ENCODE measurements at regions not wholly inside any gene's neighbourhood (a gene's known extent, or its start where the extent isn't known, plus 50 kb on each side); places are given as distances from the start of the nearest gene placed in this dataset.
"Not testable (repeated sequence)": the region's sequence is repeated elsewhere in the genome, so short reads cannot be mapped to it uniquely, and the experiment has no call there.

- no peak for TF ChIP-seq POLR2A (IDR thresholded peaks at IDR 0.05; ENCODE audit: low read depth, low read length)
- no peak for TF ChIP-seq POLR2AphosphoS5 (IDR thresholded peaks at IDR 0.05; ENCODE audit: low read depth, low read length)
- no peak for TF ChIP-seq TAF1 (IDR thresholded peaks at IDR 0.05; ENCODE audit: borderline replicate concordance, low read depth, low read length)
- DNase-seq (ENCODE audit: insufficient read length) (no peak), FAIRE-seq (no peak)
Measured at GRCh38 chr4:181083757-181084361, 1159.3 kb upstream of the TENM3 start.

DNA sequence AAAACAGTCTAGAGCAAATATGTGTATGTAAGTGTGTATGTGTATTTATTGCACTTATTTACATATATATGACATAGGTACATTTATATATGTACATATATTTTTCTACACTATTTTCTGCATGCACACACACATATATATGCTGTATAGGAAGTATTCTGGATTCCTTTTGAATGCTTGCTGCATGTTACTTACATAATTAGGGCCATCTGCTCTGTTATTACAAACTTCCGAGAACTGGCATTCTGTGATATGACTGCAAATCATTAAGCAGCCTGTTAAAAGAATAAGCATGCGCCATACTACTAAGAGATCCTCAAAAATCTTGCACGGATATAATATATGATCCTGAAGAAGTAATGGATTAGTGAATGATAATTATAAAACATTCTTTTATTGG lies 1157.6 kb upstream of the TENM3 start:
- DNase-seq (ENCODE audit: insufficient read length), result no peak
- TF ChIP-seq POLR2AphosphoS5 (IDR thresholded peaks at IDR 0.05; ENCODE audit: low read depth, low read length) (no peak), TAF1 (IDR thresholded peaks at IDR 0.05; ENCODE audit: borderline replicate concordance, low read depth, low read length) (no peak), POLR2A (IDR thresholded peaks at IDR 0.05; ENCODE audit: low read depth, low read length) (no peak)
- FAIRE-seq, result no peak

- FAIRE-seq (no peak), DNase-seq (ENCODE audit: insufficient read length) (no peak)
- TF ChIP-seq POLR2AphosphoS5 (IDR thresholded peaks at IDR 0.05; ENCODE audit: low read depth, low read length) (no peak), POLR2A (IDR thresholded peaks at IDR 0.05; ENCODE audit: low read depth, low read length) (no peak), TAF1 (IDR thresholded peaks at IDR 0.05; ENCODE audit: borderline replicate concordance, low read depth, low read length) (no peak)
Measured at GRCh38 chr4:181105487-181105886, 1137.7 kb upstream of the TENM3 start.

DNA sequence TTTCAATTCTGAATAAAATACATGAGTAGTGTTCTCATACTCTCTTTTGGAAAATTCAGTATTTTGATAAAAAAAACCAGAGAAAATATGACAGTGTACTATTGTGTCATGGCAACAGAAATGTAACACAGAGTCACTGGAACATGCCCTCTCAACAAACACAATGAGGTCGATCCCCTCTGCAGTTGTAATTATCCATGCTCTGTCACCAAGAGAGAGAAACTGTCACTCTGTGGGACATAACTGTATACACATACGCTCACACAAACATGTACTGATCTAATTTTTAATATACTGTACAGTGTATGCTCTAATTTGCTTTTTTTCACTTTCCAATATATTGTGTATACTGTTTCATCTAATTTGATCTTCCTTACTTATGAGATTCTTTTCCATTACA lies 1136.8 kb upstream of the TENM3 start:
- no peak for FAIRE-seq
- no peak for DNase-seq (ENCODE audit: insufficient read length)
- TF ChIP-seq POLR2A (IDR thresholded peaks at IDR 0.05; ENCODE audit: low read depth, low read length) (no peak), POLR2AphosphoS5 (IDR thresholded peaks at IDR 0.05; ENCODE audit: low read depth, low read length) (no peak), TAF1 (IDR thresholded peaks at IDR 0.05; ENCODE audit: borderline replicate concordance, low read depth, low read length) (no peak)

- DNase-seq (ENCODE audit: insufficient read length), result no peak
- FAIRE-seq, result no peak
- TF ChIP-seq TAF1 (IDR thresholded peaks at IDR 0.05; ENCODE audit: borderline replicate concordance, low read depth, low read length), result no peak
- TF ChIP-seq POLR2AphosphoS5 (IDR thresholded peaks at IDR 0.05; ENCODE audit: low read depth, low read length), result no peak
- no peak for TF ChIP-seq POLR2A (IDR thresholded peaks at IDR 0.05; ENCODE audit: low read depth, low read length)
Measured at GRCh38 chr4:181108237-181108636, 1135.0 kb upstream of the TENM3 start.

- FAIRE-seq (no peak), DNase-seq (ENCODE audit: insufficient read length) (no peak)
- TF ChIP-seq TAF1 (IDR thresholded peaks at IDR 0.05; ENCODE audit: borderline replicate concordance, low read depth, low read length) (no peak), POLR2A (IDR thresholded peaks at IDR 0.05; ENCODE audit: low read depth, low read length) (no peak), POLR2AphosphoS5 (IDR thresholded peaks at IDR 0.05; ENCODE audit: low read depth, low read length) (no peak)
Measured at GRCh38 chr4:181119186-181119585, 1124.0 kb upstream of the TENM3 start.

GRCh38 chr4:181121733-181122132 lies 1121.5 kb upstream of the TENM3 start:
- FAIRE-seq, result no peak

GRCh38 chr4:181127171-181127570 lies 1116.0 kb upstream of the TENM3 start:
- FAIRE-seq, result no peak
- no peak for DNase-seq (ENCODE audit: insufficient read length)

More at GRCh38 chr4:181121733-181122132, 1121.5 kb upstream of the TENM3 start:
- no peak for DNase-seq (ENCODE audit: insufficient read length)
- TF ChIP-seq TAF1 (IDR thresholded peaks at IDR 0.05; ENCODE audit: borderline replicate concordance, low read depth, low read length) (no peak), POLR2A (IDR thresholded peaks at IDR 0.05; ENCODE audit: low read depth, low read length) (no peak), POLR2AphosphoS5 (IDR thresholded peaks at IDR 0.05; ENCODE audit: low read depth, low read length) (no peak)

GRCh38 chr4:181130317-181130716 lies 1112.9 kb upstream of the TENM3 start:
- FAIRE-seq; DNase-seq (ENCODE audit: insufficient read length): not testable (repeated sequence)

More at GRCh38 chr4:181127171-181127570, 1116.0 kb upstream of the TENM3 start:
- TF ChIP-seq POLR2AphosphoS5 (IDR thresholded peaks at IDR 0.05; ENCODE audit: low read depth, low read length) (no peak), TAF1 (IDR thresholded peaks at IDR 0.05; ENCODE audit: borderline replicate concordance, low read depth, low read length) (no peak), POLR2A (IDR thresholded peaks at IDR 0.05; ENCODE audit: low read depth, low read length) (no peak)

DNA sequence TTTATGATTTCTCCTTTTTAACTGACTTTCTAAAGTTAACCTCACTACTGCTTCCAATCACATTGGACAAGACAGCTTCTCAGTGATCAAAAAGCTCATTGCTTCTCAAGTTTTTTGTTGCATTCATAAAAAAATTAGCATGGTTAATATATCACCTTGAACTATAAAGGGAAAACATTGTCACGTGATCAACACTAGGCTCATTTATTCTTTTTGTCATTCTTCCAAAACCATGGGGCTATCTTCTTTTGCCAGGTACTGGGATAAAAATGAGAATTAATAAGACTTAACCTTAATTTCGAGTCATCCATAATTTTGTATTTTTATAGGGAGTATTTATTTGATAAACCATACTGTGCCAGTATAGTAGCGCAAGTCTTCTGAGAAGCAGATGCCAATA lies 1105.9 kb upstream of the TENM3 start:
- FAIRE-seq (no peak), DNase-seq (ENCODE audit: insufficient read length) (no peak)
- TF ChIP-seq POLR2AphosphoS5 (IDR thresholded peaks at IDR 0.05; ENCODE audit: low read depth, low read length) (no peak), POLR2A (IDR thresholded peaks at IDR 0.05; ENCODE audit: low read depth, low read length) (no peak), TAF1 (IDR thresholded peaks at IDR 0.05; ENCODE audit: borderline replicate concordance, low read depth, low read length) (no peak)

- TF ChIP-seq TAF1 (IDR thresholded peaks at IDR 0.05; ENCODE audit: borderline replicate concordance, low read depth, low read length) (no peak), POLR2AphosphoS5 (IDR thresholded peaks at IDR 0.05; ENCODE audit: low read depth, low read length) (no peak), POLR2A (IDR thresholded peaks at IDR 0.05; ENCODE audit: low read depth, low read length) (no peak)
- FAIRE-seq (no peak), DNase-seq (ENCODE audit: insufficient read length) (no peak)
Measured at GRCh38 chr4:181138116-181138515, 1105.1 kb upstream of the TENM3 start.

DNA sequence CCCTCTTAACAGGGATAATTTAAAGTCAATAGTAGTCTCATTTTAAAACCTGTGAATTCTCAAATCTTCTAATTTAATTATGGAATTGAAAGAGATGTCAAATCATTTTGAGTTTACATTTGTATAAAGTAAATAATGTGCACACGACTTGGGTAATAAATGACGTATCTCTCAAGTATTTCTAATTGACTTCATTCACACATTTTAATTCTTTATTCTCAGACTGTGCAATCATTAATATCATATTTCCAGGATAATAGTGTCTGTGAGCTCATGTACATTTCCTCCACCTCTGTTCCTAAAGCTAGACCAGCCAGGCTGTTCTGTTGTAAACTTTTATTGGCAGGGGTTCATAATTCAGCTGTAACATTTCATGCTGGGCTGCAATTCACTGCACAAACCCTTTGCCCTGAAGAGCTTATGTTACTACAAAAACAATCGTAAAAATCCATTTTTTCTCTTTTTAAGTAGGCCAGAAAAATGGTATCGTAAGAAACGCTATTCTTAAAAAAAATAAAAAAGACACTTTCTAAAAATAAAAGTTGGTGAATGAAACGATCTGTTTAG lies 1103.1 kb upstream of the TENM3 start:
- TF ChIP-seq POLR2AphosphoS5 (IDR thresholded peaks at IDR 0.05; ENCODE audit: low read depth, low read length), result no peak
- no peak for TF ChIP-seq TAF1 (IDR thresholded peaks at IDR 0.05; ENCODE audit: borderline replicate concordance, low read depth, low read length)
- TF ChIP-seq POLR2A (IDR thresholded peaks at IDR 0.05; ENCODE audit: low read depth, low read length), result no peak
- no peak for DNase-seq (ENCODE audit: insufficient read length)
- no peak for FAIRE-seq
